MCF 10A (cell line): ENCODE measurements at regions not wholly inside any gene's neighbourhood (a gene's known extent, or its start where the extent isn't known, plus 50 kb on each side); places are given as distances from the start of the nearest gene placed in this dataset.

Source experiments
- BruUV-seq: library from RNA; stranded (reverse); fragments of 400-500 nt; replicated peaks from 2 replicates; lab custom pipeline; 2021; lab: Mats Ljungman, UMichigan
- CTCF ChIA-PET: fragments of 300-600 bp; sonication (Branson Sonifier 250); formaldehyde crosslinking; extraction: SDS; loops from one replicate; lab custom pipeline; 2021; ENCODE audit warnings: antibody characterized with exemption, inconsistent platforms; lab: Yijun Ruan, JAX
- POLR2A ChIA-PET: fragments of 300-600, 350-650 bp; sonication (Branson Sonifier 250); formaldehyde crosslinking; extraction: SDS; loops from one replicate; lab custom pipeline; 2020; ENCODE audit warnings: antibody characterized with exemption, inconsistent platforms; lab: Yijun Ruan, JAX
- DNase-seq: peaks from one replicate; pipeline ENCODE4 v3.0.0-alpha.2; 2018; ENCODE audit not compliant: unreplicated experiment
- H3K27ac Mint-ChIP-seq: one replicate; pipeline ENCODE4 v1.8.0; 2022; ENCODE audit warnings: mild to moderate bottlenecking, low read depth, mixed read lengths; ENCODE audit not compliant: unreplicated experiment
- H3K27me3 Mint-ChIP-seq: one replicate; pipeline ENCODE4 v1.8.0; 2022; ENCODE audit warnings: mixed read lengths; ENCODE audit not compliant: insufficient read depth, unreplicated experiment
- H3K36me3 Mint-ChIP-seq: one replicate; pipeline ENCODE4 v1.8.0; 2022; ENCODE audit warnings: mild to moderate bottlenecking, moderate library complexity, mixed read lengths; ENCODE audit not compliant: insufficient read depth, unreplicated experiment
- H3K4me1 Mint-ChIP-seq: one replicate; pipeline ENCODE4 v1.8.0; 2022; ENCODE audit warnings: mixed read lengths; ENCODE audit not compliant: insufficient read depth, unreplicated experiment
- H3K4me3 Mint-ChIP-seq: one replicate; pipeline ENCODE4 v1.8.0; 2022; ENCODE audit warnings: mild to moderate bottlenecking, moderate library complexity, mixed read lengths; ENCODE audit not compliant: unreplicated experiment
- H3K9me3 Mint-ChIP-seq: one replicate; pipeline ENCODE4 v1.8.0; 2022; ENCODE audit warnings: mixed read lengths; ENCODE audit not compliant: unreplicated experiment
- CTCF ChIP-seq: fragments of 200-600 bp; IDR thresholded peaks from one replicate; pipeline ENCODE4 v1.8.0; 2022; ENCODE audit warnings: antibody characterized with exemption, mild to moderate bottlenecking; ENCODE audit not compliant: unreplicated experiment
- intact Hi-C: fragments of 100-400 bp; cut with micrococcal nuclease; formaldehyde crosslinking; loops from 2 replicates; pipeline ENCODE4 v1.14.1; 2022

GRCh38 chr7:110105307-110105706, 985.6 kb upstream of the LRRN3 start:
- POLR2A ChIA-PET: interaction anchor here (1.0 kb wide), 1 partner anchor 34 kb away, joined by 4 read pairs; no protein-coding TSS in a partner anchor
- no TSS peak for BruUV-seq
- H3K9me3 Mint-ChIP-seq: peaks cover 5% of the 10 kb centered on the region

GRCh38 chr7:110105840-110106239, 985.1 kb upstream of the LRRN3 start:
- Mint-ChIP-seq H3K36me3 (no peaks in the 10 kb centered on the region), H3K27me3 (no peaks in the 10 kb centered on the region), H3K9me3 (no peaks in the 10 kb centered on the region), H3K4me1 (no peaks in the 10 kb centered on the region), H3K27ac (no peak overlapping the region), H3K4me3 (no peak overlapping the region)
- intact Hi-C loops: no loop called here
- POLR2A ChIA-PET: interaction anchor here (1.0 kb wide), 1 partner anchor 34 kb away, joined by 4 read pairs; no protein-coding TSS in a partner anchor
- DNase-seq: no peak
- no TSS peak for BruUV-seq
- CTCF ChIA-PET: interaction anchor here (0.6 to 0.7 kb wide), 3 partner anchors 196 to 445 kb away, joined by 3 read pairs; no protein-coding TSS in a partner anchor
- no peak for TF ChIP-seq CTCF

More at GRCh38 chr7:110105307-110105706, 985.6 kb upstream of the LRRN3 start:
- Mint-ChIP-seq H3K36me3 (no peaks in the 10 kb centered on the region), H3K4me3 (no peak overlapping the region), H3K27ac (no peak overlapping the region), H3K4me1 (no peaks in the 10 kb centered on the region), H3K27me3 (no peaks in the 10 kb centered on the region)
- no peak for DNase-seq
- TF ChIP-seq CTCF: no peak
- intact Hi-C loops: no loop called here
- CTCF ChIA-PET: interaction anchor here (0.6 to 0.7 kb wide), 2 partner anchors 197 to 445 kb away, joined by 3 read pairs; no protein-coding TSS in a partner anchor

- H3K9me3 Mint-ChIP-seq: no peaks in the 10 kb centered on the region
- H3K27me3 Mint-ChIP-seq: no peaks in the 10 kb centered on the region
- H3K27ac Mint-ChIP-seq: no peak overlapping the region
- H3K36me3 Mint-ChIP-seq: no peaks in the 10 kb centered on the region
- peak; percentile 49 for DNase-seq
- no peaks in the 10 kb centered on the region for H3K4me1 Mint-ChIP-seq
- ChIA-PET CTCF (interaction anchor here (1.4 kb wide), 1 partner anchor 10 kb away, joined by 4 read pairs; no protein-coding TSS in a partner anchor), POLR2A (no interaction called here)
- no peak for TF ChIP-seq CTCF
- intact Hi-C loops: loop anchor here (5.0 kb wide), 1 partner anchor 43 kb away; no protein-coding TSS in a partner anchor
- no peak overlapping the region for H3K4me3 Mint-ChIP-seq
- BruUV-seq: no TSS peak
These were observed 970.9 kb upstream of the LRRN3 start for GRCh38 chr7:110119883-110120581.

- Mint-ChIP-seq H3K27ac (no peak overlapping the region), H3K27me3 (no peaks in the 10 kb centered on the region), H3K36me3 (no peaks in the 10 kb centered on the region), H3K4me1 (no peaks in the 10 kb centered on the region), H3K4me3 (no peak overlapping the region), H3K9me3 (no peaks in the 10 kb centered on the region)
- DNase-seq: no peak
- BruUV-seq: no TSS peak
- TF ChIP-seq CTCF: no peak
- intact Hi-C loops: no loop called here
- ChIA-PET CTCF (interaction anchor here (0.6 kb wide), 1 partner anchor 770 kb away, joined by 3 read pairs; no protein-coding TSS in a partner anchor), POLR2A (no interaction called here)
These were observed 961.8 kb upstream of the LRRN3 start for GRCh38 chr7:110129159-110129558.
